ENCODE measurements at regions not wholly inside any gene's neighbourhood (a gene's known extent, or its start where the extent isn't known, plus 50 kb on each side); places are given as distances from the start of the nearest gene placed in this dataset.

DNA sequence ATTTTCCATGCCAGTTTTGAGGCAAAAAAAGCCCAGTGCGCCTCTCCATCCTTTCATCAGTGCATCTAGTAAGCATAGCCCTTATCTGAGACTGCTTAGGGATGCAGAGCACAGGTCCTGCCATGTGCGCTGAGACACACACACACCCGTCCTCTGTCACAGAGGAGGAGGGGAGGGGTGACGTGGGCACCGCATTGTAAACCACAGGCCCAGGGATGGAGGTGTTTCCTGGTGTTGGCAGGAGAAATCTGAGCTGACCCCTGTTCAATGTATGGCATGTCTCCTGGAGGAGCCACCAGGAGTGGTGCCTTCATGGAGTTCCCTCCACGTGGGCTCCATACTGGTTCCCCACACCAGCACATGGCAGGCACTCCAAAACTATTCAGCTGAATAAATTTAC is 65.8 kb upstream of the HELT start:
- DNase-seq (ENCODE audit: low read depth): no peak
- TF ChIP-seq, protein P1, sequence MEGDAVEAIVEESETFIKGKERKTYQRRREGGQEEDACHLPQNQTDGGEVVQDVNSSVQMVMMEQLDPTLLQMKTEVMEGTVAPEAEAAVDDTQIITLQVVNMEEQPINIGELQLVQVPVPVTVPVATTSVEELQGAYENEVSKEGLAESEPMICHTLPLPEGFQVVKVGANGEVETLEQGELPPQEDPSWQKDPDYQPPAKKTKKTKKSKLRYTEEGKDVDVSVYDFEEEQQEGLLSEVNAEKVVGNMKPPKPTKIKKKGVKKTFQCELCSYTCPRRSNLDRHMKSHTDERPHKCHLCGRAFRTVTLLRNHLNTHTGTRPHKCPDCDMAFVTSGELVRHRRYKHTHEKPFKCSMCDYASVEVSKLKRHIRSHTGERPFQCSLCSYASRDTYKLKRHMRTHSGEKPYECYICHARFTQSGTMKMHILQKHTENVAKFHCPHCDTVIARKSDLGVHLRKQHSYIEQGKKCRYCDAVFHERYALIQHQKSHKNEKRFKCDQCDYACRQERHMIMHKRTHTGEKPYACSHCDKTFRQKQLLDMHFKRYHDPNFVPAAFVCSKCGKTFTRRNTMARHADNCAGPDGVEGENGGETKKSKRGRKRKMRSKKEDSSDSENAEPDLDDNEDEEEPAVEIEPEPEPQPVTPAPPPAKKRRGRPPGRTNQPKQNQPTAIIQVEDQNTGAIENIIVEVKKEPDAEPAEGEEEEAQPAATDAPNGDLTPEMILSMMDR (IDR thresholded peaks at IDR 0.05; ENCODE audit: insufficient read depth, low read depth, low read length, missing control alignments): no peak
- no peak overlapping the region for H3K4me3 ChIP-seq (ENCODE audit: low read length)

GRCh38 chr4:184953421-184953945 is 64.8 kb upstream of the HELT start:
- TF ChIP-seq, protein P1 (IDR thresholded peaks at IDR 0.05; ENCODE audit: insufficient read depth, low read depth, low read length, missing control alignments): no peak
- H3K4me3 ChIP-seq (ENCODE audit: low read length): no peak overlapping the region
- DNase-seq (ENCODE audit: low read depth): no peak

GRCh38 chr4:184953971-184954370 is 64.3 kb upstream of the HELT start:
- no peak overlapping the region for H3K4me3 ChIP-seq (ENCODE audit: low read length)
- DNase-seq (ENCODE audit: low read depth): peak; percentile 38
- TF ChIP-seq, protein P1 (IDR thresholded peaks at IDR 0.05; ENCODE audit: insufficient read depth, low read depth, low read length, missing control alignments): no peak

- TF ChIP-seq, protein P1 (IDR thresholded peaks at IDR 0.05; ENCODE audit: insufficient read depth, low read depth, low read length, missing control alignments): no peak
- no peak for DNase-seq (ENCODE audit: low read depth)
- no peak overlapping the region for H3K4me3 ChIP-seq (ENCODE audit: low read length)
Measured at GRCh38 chr4:184954482-184954881, 63.8 kb upstream of the HELT start.

- no peak for DNase-seq (ENCODE audit: low read depth)
- H3K4me3 ChIP-seq (ENCODE audit: low read length): no peak overlapping the region
- TF ChIP-seq, protein P1 (IDR thresholded peaks at IDR 0.05; ENCODE audit: insufficient read depth, low read depth, low read length, missing control alignments): no peak
Measured at GRCh38 chr4:184955116-184955515, 63.2 kb upstream of the HELT start.

- no peak for DNase-seq (ENCODE audit: low read depth)
- H3K4me3 ChIP-seq (ENCODE audit: low read length): no peak overlapping the region
- TF ChIP-seq, protein P1 (IDR thresholded peaks at IDR 0.05; ENCODE audit: insufficient read depth, low read depth, low read length, missing control alignments): no peak
Measured at GRCh38 chr4:184955636-184956035, 62.7 kb upstream of the HELT start.

DNA sequence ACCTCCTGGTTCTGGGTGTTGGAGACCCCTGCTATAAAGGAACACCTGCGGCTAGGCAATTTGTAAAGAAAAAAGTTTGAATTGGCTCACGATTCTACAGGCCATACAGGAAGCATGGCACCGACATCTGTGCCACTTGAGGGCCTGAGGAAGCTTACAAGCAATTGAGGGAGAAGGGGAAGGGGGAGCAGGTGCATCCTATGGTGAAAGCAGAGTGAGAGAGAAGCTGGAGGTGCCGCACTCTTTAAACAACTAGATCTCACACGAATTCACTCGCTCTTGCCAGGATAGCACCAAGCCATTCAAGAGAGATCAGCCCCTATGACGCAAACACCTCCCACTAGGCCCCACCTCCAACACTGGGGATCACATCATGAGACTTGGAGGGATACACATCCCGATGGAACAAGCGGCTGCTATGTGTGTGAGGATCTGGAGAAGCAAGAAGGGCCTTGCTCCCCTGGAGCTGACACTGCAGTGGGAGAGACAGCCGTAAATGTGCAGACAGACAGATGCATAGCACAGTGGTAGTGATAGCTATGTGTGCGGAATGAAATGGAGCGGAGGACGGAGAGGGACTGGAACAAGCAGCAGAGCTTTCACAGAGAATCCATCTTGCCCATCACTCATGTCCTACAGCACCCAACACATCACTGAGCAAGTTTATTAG is 60.7 kb upstream of the HELT start:
- TF ChIP-seq, protein P1 (IDR thresholded peaks at IDR 0.05; ENCODE audit: insufficient read depth, low read depth, low read length, missing control alignments): no peak
- H3K4me3 ChIP-seq (ENCODE audit: low read length): no peak overlapping the region
- no peak for DNase-seq (ENCODE audit: low read depth)
